ENCODE measurements at regions not wholly inside any gene's neighbourhood (a gene's known extent, or its start where the extent isn't known, plus 50 kb on each side); places are given as distances from the start of the nearest gene placed in this dataset.

DNA sequence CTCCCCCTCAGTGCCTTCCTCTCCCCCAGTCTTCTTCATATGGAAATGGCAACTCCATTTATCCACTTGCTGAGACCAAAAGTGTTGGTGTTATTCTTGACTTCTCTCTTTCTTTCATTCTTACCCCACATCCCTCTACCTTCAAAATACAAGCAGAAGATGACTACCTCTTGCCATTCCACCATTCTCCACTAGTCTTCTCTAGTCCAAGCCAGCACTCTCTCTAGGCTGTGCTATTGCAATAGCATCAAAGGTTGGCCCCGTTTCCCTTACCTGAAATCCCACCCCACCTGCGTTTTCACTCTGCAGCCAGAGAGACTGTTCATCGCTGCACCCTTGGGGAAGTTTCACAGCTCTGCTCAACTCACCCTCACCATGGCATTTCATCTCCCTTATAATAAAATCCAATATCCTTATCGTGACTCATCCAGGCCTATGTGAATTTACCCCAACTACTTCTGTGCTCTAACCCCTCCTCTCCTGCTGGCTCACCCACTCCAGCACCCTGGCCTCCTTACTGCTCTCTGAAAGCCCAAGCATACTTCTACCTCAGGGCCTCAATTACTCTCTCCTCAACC, 109.1 kb downstream of the LSM5 start:
- TF ChIP-seq, protein P1, sequence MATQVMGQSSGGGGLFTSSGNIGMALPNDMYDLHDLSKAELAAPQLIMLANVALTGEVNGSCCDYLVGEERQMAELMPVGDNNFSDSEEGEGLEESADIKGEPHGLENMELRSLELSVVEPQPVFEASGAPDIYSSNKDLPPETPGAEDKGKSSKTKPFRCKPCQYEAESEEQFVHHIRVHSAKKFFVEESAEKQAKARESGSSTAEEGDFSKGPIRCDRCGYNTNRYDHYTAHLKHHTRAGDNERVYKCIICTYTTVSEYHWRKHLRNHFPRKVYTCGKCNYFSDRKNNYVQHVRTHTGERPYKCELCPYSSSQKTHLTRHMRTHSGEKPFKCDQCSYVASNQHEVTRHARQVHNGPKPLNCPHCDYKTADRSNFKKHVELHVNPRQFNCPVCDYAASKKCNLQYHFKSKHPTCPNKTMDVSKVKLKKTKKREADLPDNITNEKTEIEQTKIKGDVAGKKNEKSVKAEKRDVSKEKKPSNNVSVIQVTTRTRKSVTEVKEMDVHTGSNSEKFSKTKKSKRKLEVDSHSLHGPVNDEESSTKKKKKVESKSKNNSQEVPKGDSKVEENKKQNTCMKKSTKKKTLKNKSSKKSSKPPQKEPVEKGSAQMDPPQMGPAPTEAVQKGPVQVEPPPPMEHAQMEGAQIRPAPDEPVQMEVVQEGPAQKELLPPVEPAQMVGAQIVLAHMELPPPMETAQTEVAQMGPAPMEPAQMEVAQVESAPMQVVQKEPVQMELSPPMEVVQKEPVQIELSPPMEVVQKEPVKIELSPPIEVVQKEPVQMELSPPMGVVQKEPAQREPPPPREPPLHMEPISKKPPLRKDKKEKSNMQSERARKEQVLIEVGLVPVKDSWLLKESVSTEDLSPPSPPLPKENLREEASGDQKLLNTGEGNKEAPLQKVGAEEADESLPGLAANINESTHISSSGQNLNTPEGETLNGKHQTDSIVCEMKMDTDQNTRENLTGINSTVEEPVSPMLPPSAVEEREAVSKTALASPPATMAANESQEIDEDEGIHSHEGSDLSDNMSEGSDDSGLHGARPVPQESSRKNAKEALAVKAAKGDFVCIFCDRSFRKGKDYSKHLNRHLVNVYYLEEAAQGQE (IDR thresholded peaks at IDR 0.05; ENCODE audit: borderline replicate concordance), result no peak
- TF ChIP-seq SMC3 (conservative IDR thresholded peaks at IDR 0.05; ENCODE audit: poor library complexity), result no peak
- TF ChIP-seq, protein P2, sequence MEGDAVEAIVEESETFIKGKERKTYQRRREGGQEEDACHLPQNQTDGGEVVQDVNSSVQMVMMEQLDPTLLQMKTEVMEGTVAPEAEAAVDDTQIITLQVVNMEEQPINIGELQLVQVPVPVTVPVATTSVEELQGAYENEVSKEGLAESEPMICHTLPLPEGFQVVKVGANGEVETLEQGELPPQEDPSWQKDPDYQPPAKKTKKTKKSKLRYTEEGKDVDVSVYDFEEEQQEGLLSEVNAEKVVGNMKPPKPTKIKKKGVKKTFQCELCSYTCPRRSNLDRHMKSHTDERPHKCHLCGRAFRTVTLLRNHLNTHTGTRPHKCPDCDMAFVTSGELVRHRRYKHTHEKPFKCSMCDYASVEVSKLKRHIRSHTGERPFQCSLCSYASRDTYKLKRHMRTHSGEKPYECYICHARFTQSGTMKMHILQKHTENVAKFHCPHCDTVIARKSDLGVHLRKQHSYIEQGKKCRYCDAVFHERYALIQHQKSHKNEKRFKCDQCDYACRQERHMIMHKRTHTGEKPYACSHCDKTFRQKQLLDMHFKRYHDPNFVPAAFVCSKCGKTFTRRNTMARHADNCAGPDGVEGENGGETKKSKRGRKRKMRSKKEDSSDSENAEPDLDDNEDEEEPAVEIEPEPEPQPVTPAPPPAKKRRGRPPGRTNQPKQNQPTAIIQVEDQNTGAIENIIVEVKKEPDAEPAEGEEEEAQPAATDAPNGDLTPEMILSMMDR (IDR thresholded peaks at IDR 0.05; ENCODE audit: poor library complexity, severe bottlenecking), result no peak
- no peak for TF ChIP-seq POLR2AphosphoS5 (IDR thresholded peaks at IDR 0.05)
- no peak for TF ChIP-seq TAF1 (IDR thresholded peaks at IDR 0.05; ENCODE audit: low read depth)

Data from neural cell (in vitro differentiated cells).